Loucy (cell line): ENCODE measurements at regions not wholly inside any gene's neighbourhood (a gene's known extent, or its start where the extent isn't known, plus 50 kb on each side); places are given as distances from the start of the nearest gene placed in this dataset.

Source experiments
- H2AFZ ChIP-seq: fragments of 200-600 bp; sonication (generic); 2 replicates; pipeline ENCODE4 v1.6.0; 2016; ENCODE audit warnings: antibody characterized with exemption, mild to moderate bottlenecking, low read length, moderate library complexity
- H3F3A ChIP-seq: fragments of 200-600 bp; 2 replicates; pipeline ENCODE4 v1.6.0; 2016; ENCODE audit warnings: antibody characterized with exemption, low read depth, mild to moderate bottlenecking
- H3K27me3 ChIP-seq: fragments of 200-600 bp; sonication (generic); 2 replicates; pipeline ENCODE4 v1.6.1; 2014; ENCODE audit warnings: low read length, mild to moderate bottlenecking; ENCODE audit not compliant: insufficient read depth, poor library complexity, severe bottlenecking
- H3K36me3 ChIP-seq: fragments of 200-600 bp; sonication (generic); 2 replicates; pipeline ENCODE4 v1.6.1; 2016; ENCODE audit warnings: low read length; ENCODE audit not compliant: insufficient read depth
- H3K4me1 ChIP-seq: fragments of 200-600 bp; sonication (generic); 2 replicates; pipeline ENCODE4 v1.5.1; 2014; ENCODE audit warnings: low read length, mild to moderate bottlenecking; ENCODE audit not compliant: insufficient read depth, poor library complexity, severe bottlenecking
- H3K4me2 ChIP-seq: fragments of 200-600 bp; sonication (generic); 2 replicates; pipeline ENCODE4 v1.6.0; 2014; ENCODE audit warnings: antibody characterized with exemption, low read length, low read depth, mild to moderate bottlenecking; ENCODE audit not compliant: poor library complexity, severe bottlenecking
- H3K4me3 ChIP-seq: fragments of 200-600 bp; sonication (generic); 2 replicates; pipeline ENCODE4 v1.5.1; 2014; ENCODE audit warnings: low read length, mild to moderate bottlenecking, mixed read lengths; ENCODE audit not compliant: poor library complexity, severe bottlenecking
- H3K79me2 ChIP-seq: fragments of 200-600 bp; sonication (generic); 2 replicates; pipeline ENCODE4 v1.6.1; 2014; ENCODE audit warnings: low read length; ENCODE audit not compliant: insufficient read depth
- H3K9ac ChIP-seq: fragments of 200-600 bp; sonication (generic); 2 replicates; pipeline ENCODE4 v1.6.0; 2014; ENCODE audit warnings: mild to moderate bottlenecking, low read depth, low read length, moderate library complexity; ENCODE audit not compliant: poor library complexity, severe bottlenecking
- H3K9me2 ChIP-seq: fragments of 200-600 bp; sonication (generic); replicated peaks from 2 replicates; pipeline ENCODE4 v1.6.1; 2016; ENCODE audit warnings: low read depth, low read length, mixed read lengths
- H3K9me3 ChIP-seq: fragments of 200-600 bp; sonication (generic); 2 replicates; pipeline ENCODE4 v1.6.1; 2014; ENCODE audit warnings: mild to moderate bottlenecking, antibody characterized with exemption, low read length, low read depth; ENCODE audit not compliant: insufficient read depth
- H4K20me1 ChIP-seq: fragments of 200-600 bp; sonication (generic); 2 replicates; pipeline ENCODE4 v1.6.0; 2014; ENCODE audit warnings: antibody characterized with exemption, low read length, mild to moderate bottlenecking; ENCODE audit not compliant: insufficient read depth, poor library complexity, severe bottlenecking
- CTCF ChIP-seq: fragments of 200-600 bp; sonication (generic); conservative IDR thresholded peaks from 2 replicates; pipeline ENCODE4 v1.5.1; 2014; ENCODE audit warnings: mild to moderate bottlenecking, antibody characterized with exemption, low read length
- EZH2phosphoT487 ChIP-seq: fragments of 200-600 bp; IDR thresholded peaks from 2 replicates; pipeline ENCODE4 v1.6.1; 2018; ENCODE audit warnings: antibody characterized with exemption, mild to moderate bottlenecking, moderate library complexity, borderline replicate concordance

- Histone ChIP-seq H3K36me3 (no peaks in the 10 kb centered on the region), H3K9me3 (no peaks in the 10 kb centered on the region), H3K9me2 (no peaks in the 10 kb centered on the region), H2AFZ (no peak overlapping the region), H3K4me2 (peak overlapping the region; percentile 38), H3F3A (0 out of 2 replicates have a peak, but pooled peaks cover 4% of the 10 kb centered on the region), H3K27me3 (no peaks in the 10 kb centered on the region), H3K4me1 (peaks cover 13% of the 10 kb centered on the region), H3K79me2 (no peaks in the 10 kb centered on the region), H4K20me1 (no peaks in the 10 kb centered on the region), H3K9ac (no peak overlapping the region), H3K4me3 (no peak overlapping the region)
- TF ChIP-seq CTCF (no peak), EZH2phosphoT487 (no peak)
Measured at GRCh38 chr7:12130609-12131008, 80.5 kb upstream of the TMEM106B start.

GRCh38 chr7:12131122-12131521 is 80.0 kb upstream of the TMEM106B start:
- H3F3A ChIP-seq = 0 out of 2 replicates have a peak, but pooled peaks cover 4% of the 10 kb centered on the region
- no peak overlapping the region for H3K4me3 ChIP-seq

GRCh38 chr7:12133865-12134264 is 77.2 kb upstream of the TMEM106B start:
- no peaks in the 10 kb centered on the region for H3K27me3 ChIP-seq
- H3F3A ChIP-seq = 0 out of 2 replicates have a peak, but pooled peaks cover 4% of the 10 kb centered on the region
- H3K4me3 ChIP-seq = no peak overlapping the region
- TF ChIP-seq CTCF = no peak
- no peak for TF ChIP-seq EZH2phosphoT487
- peaks cover 13% of the 10 kb centered on the region for H3K4me1 ChIP-seq
- no peaks in the 10 kb centered on the region for H3K9me2 ChIP-seq
- H2AFZ ChIP-seq = no peak overlapping the region
- H3K36me3 ChIP-seq = no peaks in the 10 kb centered on the region
- no peaks in the 10 kb centered on the region for H3K9me3 ChIP-seq
- H3K4me2 ChIP-seq = no peak overlapping the region
- H3K9ac ChIP-seq = no peak overlapping the region
- no peaks in the 10 kb centered on the region for H4K20me1 ChIP-seq
- no peaks in the 10 kb centered on the region for H3K79me2 ChIP-seq

More at GRCh38 chr7:12131122-12131521, 80.0 kb upstream of the TMEM106B start:
- TF ChIP-seq EZH2phosphoT487 = no peak
- TF ChIP-seq CTCF = no peak
- Histone ChIP-seq H3K36me3 (no peaks in the 10 kb centered on the region), H2AFZ (no peak overlapping the region), H3K9ac (no peak overlapping the region), H3K9me2 (no peaks in the 10 kb centered on the region), H3K4me1 (peaks cover 13% of the 10 kb centered on the region), H3K4me2 (peak overlapping the region; percentile 38), H3K9me3 (no peaks in the 10 kb centered on the region), H3K79me2 (no peaks in the 10 kb centered on the region), H3K27me3 (no peaks in the 10 kb centered on the region), H4K20me1 (no peaks in the 10 kb centered on the region)
